H1 (cell line): ENCODE measurements at regions not wholly inside any gene's neighbourhood (a gene's known extent, or its start where the extent isn't known, plus 50 kb on each side); places are given as distances from the start of the nearest gene placed in this dataset.

ENCODE experiments used
- ATF2 ChIP-seq: IDR thresholded peaks from 2 replicates; pipeline ENCODE4 v1.6.1; 2012; ENCODE audit warnings: low read length, inconsistent platforms
- CHD2 ChIP-seq: IDR thresholded peaks from 2 replicates; pipeline ENCODE4 v1.6.1; 2012; ENCODE audit warnings: low read length, improper control_type of control experiment
- CTCF ChIP-seq, 3 experiments: IDR thresholded peaks; 1 replicate in 2 of 3; 2 replicates in 1 of 3; pipeline versions ENCODE4 v1.5.1 to v1.6.1; 2011; ENCODE audit warnings: low read length in 3 of 3, mild to moderate bottlenecking in 3 of 3, inconsistent platforms in 2 of 3, low read depth in 1 of 3, moderate library complexity in 1 of 3; ENCODE audit not compliant: insufficient read depth in 1 of 3; ENCODE audit errors: control extremely low read depth in 1 of 3
- EP300 ChIP-seq, 2 experiments: IDR thresholded peaks; 1 replicate in 1 of 2; 2 replicates in 1 of 2; pipeline ENCODE4 v1.6.1; 2011 to 2012; ENCODE audit warnings: low read depth in 2 of 2, low read length in 2 of 2, mild to moderate bottlenecking in 2 of 2, borderline replicate concordance in 1 of 2, inconsistent platforms in 1 of 2, moderate library complexity in 1 of 2
- EZH2 ChIP-seq: fragments of 200-600 bp; sonication (generic); IDR thresholded peaks from 2 replicates; pipeline ENCODE4 v1.7.1; 2012; ENCODE audit warnings: low read depth, mild to moderate bottlenecking, moderate library complexity, low read length, inconsistent platforms; ENCODE audit not compliant: severe bottlenecking
- PHF8 ChIP-seq: fragments of 200-600 bp; sonication (generic); conservative IDR thresholded peaks from 2 replicates; pipeline ENCODE4 v1.7.1; 2012; ENCODE audit warnings: low read depth, mild to moderate bottlenecking, inconsistent platforms, low read length, moderate library complexity
- POLR2A ChIP-seq, 2 experiments: IDR thresholded peaks; 1 replicate in 1 of 2; 2 replicates in 1 of 2; pipeline ENCODE4 v1.6.1; 2011; ENCODE audit warnings: low read depth in 2 of 2, low read length in 2 of 2, mild to moderate bottlenecking in 2 of 2; ENCODE audit errors: control extremely low read depth in 1 of 2
- POLR2AphosphoS5 ChIP-seq: IDR thresholded peaks from 2 replicates; pipeline ENCODE4 v1.6.1; 2011; ENCODE audit warnings: low read depth, low read length
- SRF ChIP-seq: IDR thresholded peaks from 2 replicates; pipeline ENCODE4 v1.6.1; 2011; ENCODE audit warnings: mild to moderate bottlenecking, low read depth, low read length, moderate library complexity
- SUZ12 ChIP-seq: fragments of 200-600 bp; sonication (generic); IDR thresholded peaks from 2 replicates; pipeline ENCODE4 v1.6.1; 2012; ENCODE audit warnings: mild to moderate bottlenecking, inconsistent platforms, low read length, moderate library complexity, mixed read lengths
- YY1 ChIP-seq: IDR thresholded peaks from 2 replicates; pipeline ENCODE4 v1.6.1; 2011; ENCODE audit warnings: low read depth, mild to moderate bottlenecking, low read length

- TF ChIP-seq PHF8 (no peak), EZH2 (no peak), EP300 (IDR thresholded peaks at IDR 0.05; ENCODE audit: borderline replicate concordance in 1 of 2, low read depth in 2 of 2, low read length in 2 of 2) (no peak), POLR2AphosphoS5 (no peak), YY1 (no peak), POLR2A (IDR thresholded peaks at IDR 0.05; ENCODE audit: control extremely low read depth in 1 of 2, low read depth in 2 of 2, low read length in 2 of 2) (no peak), CTCF (IDR thresholded peaks at IDR 0.05; ENCODE audit: control extremely low read depth in 1 of 3, insufficient read depth in 1 of 3, low read depth in 1 of 3, low read length in 3 of 3) (no peak), ATF2 (no peak), SRF (no peak), CHD2 (no peak), SUZ12 (no peak)
Measured at GRCh38 chr4:66565801-66566200, 895.5 kb upstream of the EPHA5 start.
